Upper lobe of left lung (tissue), 6 donors: ENCODE measurements at regions not wholly inside any gene's neighbourhood (a gene's known extent, or its start where the extent isn't known, plus 50 kb on each side); places are given as distances from the start of the nearest gene placed in this dataset.

ENCODE experiments used
- ATAC-seq, 2 donors: fragments of 200-7000 bp; cut with Tn5 transposase; one replicate each; pipeline ENCODE4 v1.9.1; 2022; ENCODE audit warnings: mild to moderate bottlenecking in 2 of 2, moderate library complexity in 2 of 2; ENCODE audit not compliant: low FRiP score in 2 of 2
- DNase-seq, 2 donors: peaks; one replicate each; pipeline ENCODE4 v3.0.0-alpha.2; 2019 to 2020
- H3K27ac ChIP-seq, 4 donors: fragments of 200-600 bp; sonication (generic); one replicate each; pipeline ENCODE4 v1.5.1; 2016 to 2019
- H3K27me3 ChIP-seq, 4 donors: fragments of 200-600 bp; sonication (generic); one replicate each; pipeline ENCODE4 v1.5.1; 2017 to 2019
- H3K36me3 ChIP-seq, 4 donors: fragments of 200-600 bp; sonication (generic); one replicate each; pipeline ENCODE4 v1.5.1; 2016 to 2019
- H3K4me1 ChIP-seq, 4 donors: fragments of 200-600 bp; sonication (generic); one replicate each; pipeline ENCODE4 v1.5.1; 2018 to 2019
- H3K4me3 ChIP-seq, 4 donors: fragments of 200-600 bp; sonication (generic); one replicate each; pipeline ENCODE4 v1.5.1; 2017 to 2019; ENCODE audit warnings: mild to moderate bottlenecking in 2 of 4, moderate library complexity in 1 of 4
- H3K9me3 ChIP-seq, 4 donors: fragments of 200-600 bp; sonication (generic); one replicate each; pipeline ENCODE4 v1.5.1; 2018 to 2019
- CTCF ChIP-seq, 6 experiments: fragments of 450-650 bp in 4 of 6; fragments of 200-600 bp in 2 of 6; sonication (generic) in 2 of 6; IDR thresholded peaks; one replicate each; pipeline ENCODE4 v1.5.1; 2016 to 2019; ENCODE audit warnings: antibody characterized with exemption in 6 of 6
- EP300 ChIP-seq, 4 donors: sonication (generic); formaldehyde crosslinking; IDR thresholded peaks; one replicate each; pipeline ENCODE4 v1.5.1; 2017; ENCODE audit warnings: antibody characterized with exemption in 4 of 4, control low read depth in 2 of 4
- POLR2A ChIP-seq, 4 donors: fragments of 450-650 bp; IDR thresholded peaks; one replicate each; pipeline ENCODE4 v1.5.1; 2016 to 2017; ENCODE audit warnings: antibody characterized with exemption in 4 of 4, mild to moderate bottlenecking in 2 of 4
- POLR2AphosphoS5 ChIP-seq, 2 donors: sonication (generic); formaldehyde crosslinking; IDR thresholded peaks; one replicate each; pipeline ENCODE4 v1.5.1; 2017; ENCODE audit warnings: antibody characterized with exemption in 2 of 2
- WGBS, 2 donors: methylation state at CpG; one replicate each; pipeline ENCODE4 v1.1.5; 2017 to 2018; 5-methylcytosine and 5-hydroxymethylcytosine counted together
- donor health status: DM: no; HTN: no; CAD: no; lungs with moderate emphysema.
- donor health status: DM: no; HTN: yes; CAD: no; lungs with severe emphysema.

- peak; percentile 17 to 23 for ATAC-seq
- Histone ChIP-seq H3K27ac (no peak overlapping the region), H3K4me3 (no peak overlapping the region), H3K27me3 (no peaks in the 10 kb centered on the region), H3K36me3 (no peaks in the 10 kb centered on the region), H3K9me3 (no peaks in the 10 kb centered on the region), H3K4me1 (no peaks in the 10 kb centered on the region)
- TF ChIP-seq POLR2AphosphoS5 (IDR thresholded peaks at IDR 0.05) (no peak), POLR2A (IDR thresholded peaks at IDR 0.05) (no peak), EP300 (IDR thresholded peaks at IDR 0.05) (no peak), CTCF (IDR thresholded peaks at IDR 0.05) (no peak)
- DNase-seq, result no peak
- 78 to 90% methylated on average over 7 of the region's 7 CpGs for WGBS, 2 donors
Measured at GRCh38 chr10:128316925-128317324, 190.7 kb upstream of the MKI67 start.

GRCh38 chr10:128318366-128318765, 192.1 kb upstream of the MKI67 start:
- TF ChIP-seq POLR2AphosphoS5 (IDR thresholded peaks at IDR 0.05), result no peak
- H3K4me1 ChIP-seq, result no peaks in the 10 kb centered on the region
- no peaks in the 10 kb centered on the region for H3K27me3 ChIP-seq
- no peak overlapping the region for H3K4me3 ChIP-seq
- H3K27ac ChIP-seq, result no peak overlapping the region
- ATAC-seq (no peak), DNase-seq (no peak)
- H3K36me3 ChIP-seq, result no peaks in the 10 kb centered on the region
- H3K9me3 ChIP-seq, result no peaks in the 10 kb centered on the region
- WGBS, 2 donors, result 89 to 96% methylated on average over 7 to 10 of the region's 10 CpGs

- Histone ChIP-seq H3K4me3 (no peak overlapping the region), H3K27me3 (no peaks in the 10 kb centered on the region), H3K4me1 (no peaks in the 10 kb centered on the region), H3K9me3 (no peaks in the 10 kb centered on the region), H3K36me3 (no peaks in the 10 kb centered on the region), H3K27ac (no peak overlapping the region)
- DNase-seq, result no peak
- ATAC-seq, result no peak
- TF ChIP-seq EP300 (IDR thresholded peaks at IDR 0.05), result no peak
- no peak for TF ChIP-seq POLR2A (IDR thresholded peaks at IDR 0.05)
- TF ChIP-seq POLR2AphosphoS5 (IDR thresholded peaks at IDR 0.05), result no peak
- TF ChIP-seq CTCF (IDR thresholded peaks at IDR 0.05), result no peak
- WGBS, 2 donors, result 38 to 39% methylated on average over 4 of the region's 4 CpGs
Measured at GRCh38 chr10:128318913-128319312, 192.7 kb upstream of the MKI67 start.

GRCh38 chr10:128322106-128322505, 195.9 kb upstream of the MKI67 start:
- H3K4me1 ChIP-seq, result no peaks in the 10 kb centered on the region
- no peaks in the 10 kb centered on the region for H3K27me3 ChIP-seq
- TF ChIP-seq POLR2AphosphoS5 (IDR thresholded peaks at IDR 0.05), result no peak
- TF ChIP-seq CTCF (IDR thresholded peaks at IDR 0.05), result no peak
- TF ChIP-seq POLR2A (IDR thresholded peaks at IDR 0.05), result no peak
- no peak for TF ChIP-seq EP300 (IDR thresholded peaks at IDR 0.05)
- DNase-seq, result no peak
- no peaks in the 10 kb centered on the region for H3K36me3 ChIP-seq
- ATAC-seq, result no peak
- H3K27ac ChIP-seq, result no peak overlapping the region
- H3K4me3 ChIP-seq, result no peak overlapping the region
- H3K9me3 ChIP-seq, result no peaks in the 10 kb centered on the region
- 82 to 91% methylated on average over 7 of the region's 7 CpGs for WGBS, 2 donors

GRCh38 chr10:128322950-128323349, 196.7 kb upstream of the MKI67 start:
- DNase-seq (no peak), ATAC-seq (no peak)
- Histone ChIP-seq H3K9me3 (no peaks in the 10 kb centered on the region), H3K4me1 (no peaks in the 10 kb centered on the region), H3K36me3 (no peaks in the 10 kb centered on the region), H3K27me3 (no peaks in the 10 kb centered on the region), H3K27ac (no peak overlapping the region), H3K4me3 (no peak overlapping the region)
- TF ChIP-seq EP300 (IDR thresholded peaks at IDR 0.05) (no peak), CTCF (IDR thresholded peaks at IDR 0.05) (no peak), POLR2AphosphoS5 (IDR thresholded peaks at IDR 0.05) (no peak), POLR2A (IDR thresholded peaks at IDR 0.05) (no peak)
- 86 to 89% methylated on average over 1 of the region's 1 CpG for WGBS, 2 donors
